ENCODE measurements at regions not wholly inside any gene's neighbourhood (a gene's known extent, or its start where the extent isn't known, plus 50 kb on each side); places are given as distances from the start of the nearest gene placed in this dataset.

DNA sequence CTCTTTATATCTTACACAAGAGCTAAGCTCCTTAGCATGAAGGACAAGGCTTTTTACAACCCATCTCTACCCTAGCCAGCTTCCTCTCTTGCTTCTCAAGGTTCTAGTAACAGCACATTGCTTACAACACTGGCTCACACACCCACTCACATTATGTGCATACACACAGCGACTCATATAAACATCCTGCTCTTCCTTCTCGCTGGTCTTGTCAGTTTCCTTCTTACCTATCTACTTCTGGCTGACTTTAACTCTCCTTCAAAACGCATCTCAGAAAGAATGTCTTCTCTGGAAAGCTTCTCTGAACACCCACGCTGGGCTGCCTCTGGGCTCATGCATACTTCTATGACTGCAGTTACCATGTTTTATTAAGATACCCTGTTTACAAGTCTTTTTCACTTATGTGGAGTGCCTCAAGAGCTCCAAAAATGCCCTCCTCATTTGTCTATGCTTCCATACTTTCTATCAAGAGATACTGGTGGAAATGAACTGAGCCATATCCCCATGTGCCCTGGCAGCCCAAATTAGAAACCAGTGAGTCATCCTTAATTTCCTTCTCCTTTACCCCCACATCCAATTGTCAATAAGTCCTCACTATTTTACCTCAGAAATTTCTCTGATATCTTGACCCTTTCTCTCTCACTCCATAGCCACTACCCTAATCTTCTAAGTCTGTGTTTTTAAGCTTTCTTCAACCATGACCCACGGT, 126.9 kb upstream of the KRAS start:
- H2AFZ ChIP-seq: no peak overlapping the region

More for the DNA sequence above, 126.9 kb upstream of the KRAS start:
- H3K4me2 ChIP-seq: no peak overlapping the region
- TF ChIP-seq REST (IDR thresholded peaks at IDR 0.05; ENCODE audit: unreplicated experiment) (no peak), CTCF (conservative IDR thresholded peaks at IDR 0.05; ENCODE audit: low read depth in 2 of 2) (no peak), NANOG (IDR thresholded peaks at IDR 0.05; ENCODE audit: borderline replicate concordance) (no peak), ZNF114 (CRISPR knock-in tag; IDR thresholded peaks at IDR 0.05) (no peak), CREB1 (CRISPR knock-in tag; IDR thresholded peaks at IDR 0.05; ENCODE audit: low read depth) (no peak), ZNF462 (CRISPR knock-in tag; IDR thresholded peaks at IDR 0.05) (no peak)
- H3K4me1 Mint-ChIP-seq: peaks cover 10% of the 10 kb centered on the region; the same call in 2 of the 3 replicates
- H3K4me3 Mint-ChIP-seq: no peak overlapping the region
- H3K27ac ChIP-seq (ENCODE audit: low read depth): no peak overlapping the region
- H3K9me3 Mint-ChIP-seq: no peaks in the 10 kb centered on the region
- no peak overlapping the region for H3K4me3 ChIP-seq
- H3K27me3 Mint-ChIP-seq (ENCODE audit: insufficient read depth, low read depth, poor library complexity): no peaks in the 10 kb centered on the region
- no peaks in the 10 kb centered on the region for H3K36me3 ChIP-seq (ENCODE audit: insufficient read depth)
- no peaks in the 10 kb centered on the region for H3K4me1 ChIP-seq (ENCODE audit: insufficient read depth)
- H3K36me3 Mint-ChIP-seq (ENCODE audit: low read depth): no peaks in the 10 kb centered on the region
- H3K27ac Mint-ChIP-seq: no peak overlapping the region
- H3K27me3 ChIP-seq (ENCODE audit: insufficient read depth): no peaks in the 10 kb centered on the region
- no peaks in the 10 kb centered on the region for H3K79me2 ChIP-seq (replicated peaks; ENCODE audit: insufficient read depth)
- H3K9me2 ChIP-seq (ENCODE audit: insufficient read depth): no peaks in the 10 kb centered on the region
- no peaks in the 10 kb centered on the region for H3F3A ChIP-seq (replicated peaks; ENCODE audit: low read depth)
- ATAC-seq: no peak
- DNase-seq (ENCODE audit: low spot score): no peak
- H4K20me1 ChIP-seq (replicated peaks; ENCODE audit: insufficient read depth): no peaks in the 10 kb centered on the region

Measured in GM23338 (cell line).